GM12892 (cell line): ENCODE measurements at regions not wholly inside any gene's neighbourhood (a gene's known extent, or its start where the extent isn't known, plus 50 kb on each side); places are given as distances from the start of the nearest gene placed in this dataset.
"Not testable (repeated sequence)": the region's sequence is repeated elsewhere in the genome, so short reads cannot be mapped to it uniquely, and the experiment has no call there.

Source experiments
- DNase-seq: peaks from one replicate; pipeline ENCODE4 v3.0.0; 2011; ENCODE audit not compliant: insufficient read length
- FAIRE-seq: peaks from 2 replicates; lab custom pipeline; 2011; peaks lifted over from hg19 to GRCh38; lab: Jason Lieb, UNC
- POLR2A ChIP-seq: IDR thresholded peaks from 2 replicates; pipeline ENCODE4 v1.6.1; 2011; ENCODE audit warnings: low read depth, low read length, control low read depth
- POLR2AphosphoS5 ChIP-seq: IDR thresholded peaks from 2 replicates; pipeline ENCODE4 v1.6.1; 2011; ENCODE audit warnings: low read depth, low read length, control low read depth
- TAF1 ChIP-seq: IDR thresholded peaks from 2 replicates; pipeline ENCODE4 v1.6.1; 2011; ENCODE audit warnings: low read depth, mild to moderate bottlenecking, control low read depth, low read length, borderline replicate concordance

DNA sequence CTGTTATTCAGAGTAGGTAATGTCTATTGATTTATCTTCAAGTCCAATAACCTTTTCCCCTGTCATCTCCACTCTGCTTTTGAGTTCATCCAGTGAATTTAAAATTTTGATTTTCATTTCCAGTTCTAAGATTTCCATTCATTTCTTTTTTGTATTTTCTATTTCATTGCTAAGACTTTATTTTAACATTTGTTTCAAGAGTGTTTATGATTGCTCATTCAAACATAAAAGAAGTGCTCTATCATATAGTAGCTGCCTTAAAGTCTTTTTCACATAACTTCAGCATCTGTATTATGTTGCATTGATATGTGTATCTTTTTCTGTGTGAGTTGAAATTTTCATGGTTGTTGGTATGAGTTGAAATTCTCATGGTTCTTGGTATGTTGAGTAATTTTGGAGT lies 341.6 kb downstream of the SOX4 start:
- FAIRE-seq (no peak), DNase-seq (no peak)

DNA sequence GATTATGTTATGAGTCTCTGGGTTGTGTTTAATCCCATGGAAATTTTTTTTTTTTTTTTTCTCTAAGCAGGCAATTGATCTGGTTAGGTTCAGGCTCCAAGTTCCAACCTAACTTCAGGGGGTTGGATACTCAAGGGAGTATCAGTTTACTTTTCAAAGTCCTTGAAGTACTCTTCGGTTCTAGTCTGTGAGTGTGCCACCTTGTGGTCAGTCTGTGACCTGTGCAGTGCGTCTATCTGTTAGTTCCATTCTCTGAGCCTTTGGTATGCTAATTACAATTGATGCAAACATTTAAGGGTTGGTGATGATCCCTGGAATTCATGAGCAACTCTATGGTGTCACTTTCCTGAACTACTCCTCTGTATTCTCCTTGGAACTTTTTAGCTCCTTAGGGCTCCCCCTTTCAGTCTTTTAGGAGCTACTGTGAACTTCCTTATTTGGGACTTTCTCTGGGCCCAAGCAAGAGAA lies 342.0 kb downstream of the SOX4 start:
- no peak for FAIRE-seq
- TF ChIP-seq TAF1 (no peak), POLR2A (no peak), POLR2AphosphoS5 (no peak)
- no peak for DNase-seq

More for the DNA sequence above, 341.6 kb downstream of the SOX4 start:
- TF ChIP-seq POLR2AphosphoS5 (no peak), TAF1 (no peak), POLR2A (no peak)

DNA sequence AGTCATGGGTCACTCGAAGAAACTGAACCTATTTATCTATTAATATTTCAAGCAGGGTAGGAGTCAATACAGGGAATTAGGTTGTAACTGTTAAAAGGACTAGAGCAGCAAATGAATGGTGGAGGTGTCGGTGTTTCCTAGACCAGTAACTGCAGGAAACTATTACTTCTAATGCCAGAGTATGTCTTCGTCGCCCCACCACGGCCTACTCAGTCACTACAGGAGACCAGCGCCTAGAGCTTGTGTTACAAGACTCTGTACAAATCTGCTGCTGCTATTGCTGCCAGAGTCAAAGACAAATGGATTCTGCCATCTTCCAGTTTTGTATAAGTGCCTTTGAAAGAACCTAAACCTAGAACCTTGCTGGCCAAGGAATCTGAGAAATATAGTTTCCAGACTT lies 343.9 kb downstream of the SOX4 start:
- no peak for FAIRE-seq
- DNase-seq = no peak
- TF ChIP-seq POLR2AphosphoS5 (no peak), POLR2A (no peak)

DNA sequence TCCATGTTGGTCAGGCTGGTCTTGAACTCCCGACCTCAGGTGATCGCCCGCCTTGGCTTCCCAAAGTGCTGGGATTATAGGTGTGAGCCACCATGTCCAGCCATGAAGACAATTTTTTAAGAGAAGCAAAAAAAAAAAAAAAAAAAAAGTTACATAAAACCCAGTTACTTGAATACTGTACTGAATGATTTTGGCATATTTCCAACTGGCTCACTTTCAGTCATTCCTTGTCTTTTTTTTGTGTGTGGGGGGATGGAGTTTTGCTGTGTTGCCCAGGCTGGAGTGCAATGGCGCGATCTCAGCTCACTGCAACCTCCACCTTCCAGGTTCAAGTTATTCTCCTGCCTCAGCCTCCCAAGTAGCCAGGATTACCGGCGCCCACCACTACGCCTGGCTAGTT lies 345.5 kb downstream of the SOX4 start:
- DNase-seq, FAIRE-seq: not testable (repeated sequence)

DNA sequence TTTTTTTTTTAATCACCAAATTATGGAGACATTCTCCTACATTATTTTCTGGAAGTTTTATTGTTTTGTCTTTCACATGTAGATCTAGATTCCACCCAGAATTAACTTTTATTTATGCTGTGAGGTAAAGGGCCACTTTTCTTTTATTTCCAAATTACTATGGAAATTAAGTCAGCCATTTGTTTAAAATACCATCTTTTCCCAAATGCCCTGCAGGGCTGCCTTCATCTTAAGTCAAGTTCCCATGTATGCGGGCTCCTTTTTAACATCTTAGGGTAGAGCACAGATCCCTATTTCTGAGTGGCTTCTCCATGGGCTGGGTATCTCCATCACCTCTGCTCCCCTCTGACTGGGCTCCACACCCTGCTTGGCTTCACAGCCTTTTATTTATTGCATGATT lies 348.4 kb downstream of the SOX4 start:
- TF ChIP-seq TAF1 = no peak
- no peak for TF ChIP-seq POLR2A
- no peak for TF ChIP-seq POLR2AphosphoS5
- DNase-seq (no peak), FAIRE-seq (no peak)

DNA sequence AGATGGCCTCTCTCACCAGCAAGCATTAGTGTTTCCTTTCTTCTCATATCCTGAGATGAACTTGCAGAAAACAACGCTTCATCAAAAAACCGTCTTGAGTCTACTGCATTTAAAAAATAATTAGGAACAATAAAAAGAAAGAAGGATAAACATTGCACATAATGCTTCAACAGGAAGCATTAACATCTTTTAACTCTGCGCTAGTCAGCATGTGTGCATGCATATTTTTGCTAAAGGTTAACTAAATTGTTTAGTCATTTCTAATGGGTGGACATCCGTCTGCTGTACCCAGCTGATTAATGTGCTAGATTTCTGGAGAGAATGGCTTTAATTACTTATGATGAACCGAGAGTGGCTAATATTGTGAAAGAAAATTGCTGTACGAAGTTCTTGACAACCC lies 349.3 kb downstream of the SOX4 start:
- FAIRE-seq (no peak), DNase-seq (no peak)
- TF ChIP-seq TAF1 = no peak
- no peak for TF ChIP-seq POLR2A
- no peak for TF ChIP-seq POLR2AphosphoS5

DNA sequence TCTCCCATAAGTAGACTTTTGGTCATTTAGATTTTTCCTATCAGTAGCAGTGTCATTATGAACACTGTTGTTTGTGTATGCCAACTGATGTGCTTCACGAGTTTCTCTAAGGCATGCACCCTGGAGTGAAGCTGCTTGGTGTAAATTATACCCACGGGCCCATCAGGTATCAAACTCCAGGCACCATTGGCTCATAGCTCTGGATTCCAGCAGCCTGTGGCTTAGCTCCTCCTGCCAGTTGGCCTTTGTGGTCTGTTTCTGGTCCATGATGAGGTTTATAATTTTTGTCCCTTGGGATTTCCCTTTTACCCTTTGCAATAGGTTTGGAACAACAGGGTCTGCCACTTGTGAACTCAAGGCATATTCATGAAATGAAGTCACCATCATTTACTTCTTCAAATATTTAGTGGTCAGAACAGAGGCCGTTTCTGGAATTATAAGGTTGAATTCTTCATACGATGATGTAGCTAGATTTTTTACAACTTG lies 350.5 kb downstream of the PRL start:
- TF ChIP-seq POLR2A (no peak), TAF1 (no peak), POLR2AphosphoS5 (no peak)
- FAIRE-seq (no peak), DNase-seq (no peak)

DNA sequence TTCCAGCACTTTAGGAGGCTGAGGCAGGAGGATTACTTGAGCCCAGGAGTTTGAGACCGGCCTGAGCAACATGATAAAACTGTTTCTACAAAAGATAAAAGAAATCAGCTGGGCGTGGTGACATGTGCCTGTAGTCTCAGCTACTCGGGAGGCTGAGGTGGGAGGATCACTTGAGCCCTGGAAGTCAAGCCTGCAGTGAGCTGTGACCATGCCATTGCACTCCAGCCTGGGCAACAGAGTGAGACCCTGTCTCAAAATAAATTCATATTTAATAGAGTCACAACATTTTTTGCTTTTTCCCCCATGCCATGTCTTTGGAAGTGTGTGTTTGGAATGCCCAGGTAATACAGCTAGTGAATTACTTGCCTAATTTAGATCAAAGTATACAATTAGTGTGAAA lies 349.6 kb downstream of the PRL start:
- not testable (repeated sequence) for FAIRE-seq

DNA sequence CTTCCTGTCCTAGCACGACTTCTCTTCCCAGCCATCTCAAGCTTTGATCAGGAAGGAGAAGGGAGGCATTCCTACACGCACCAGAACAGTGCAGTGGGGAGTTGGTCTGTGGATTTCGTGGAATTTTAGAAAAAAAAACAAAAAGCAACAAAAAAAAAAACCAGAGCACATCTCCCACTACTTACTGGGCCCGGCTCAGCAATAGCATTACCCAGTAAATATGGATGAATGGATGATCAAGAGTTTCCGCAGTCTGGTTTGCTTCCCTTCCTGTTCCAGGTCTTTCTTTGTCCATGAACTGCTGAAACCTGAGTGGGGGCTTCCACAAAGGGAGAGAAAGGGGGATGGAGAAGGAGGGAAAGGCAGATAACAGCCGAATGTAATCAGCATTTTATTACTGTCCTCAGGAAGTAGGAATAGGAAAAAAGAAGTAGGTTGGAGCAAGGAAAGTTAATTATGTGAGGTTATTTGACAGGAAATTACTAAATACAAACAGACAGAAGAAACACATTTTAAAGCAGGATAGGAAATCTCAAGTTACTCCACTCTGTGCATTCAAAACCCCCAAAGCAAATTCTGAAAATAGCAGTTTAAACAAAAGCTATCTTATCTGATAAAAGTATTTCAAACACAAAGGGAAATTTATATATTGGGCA lies 349.0 kb downstream of the PRL start:
- DNase-seq = no peak
- FAIRE-seq = no peak
- TF ChIP-seq POLR2A (no peak), POLR2AphosphoS5 (no peak), TAF1 (no peak)

More for the DNA sequence above, 349.6 kb downstream of the PRL start:
- not testable (repeated sequence) for DNase-seq

DNA sequence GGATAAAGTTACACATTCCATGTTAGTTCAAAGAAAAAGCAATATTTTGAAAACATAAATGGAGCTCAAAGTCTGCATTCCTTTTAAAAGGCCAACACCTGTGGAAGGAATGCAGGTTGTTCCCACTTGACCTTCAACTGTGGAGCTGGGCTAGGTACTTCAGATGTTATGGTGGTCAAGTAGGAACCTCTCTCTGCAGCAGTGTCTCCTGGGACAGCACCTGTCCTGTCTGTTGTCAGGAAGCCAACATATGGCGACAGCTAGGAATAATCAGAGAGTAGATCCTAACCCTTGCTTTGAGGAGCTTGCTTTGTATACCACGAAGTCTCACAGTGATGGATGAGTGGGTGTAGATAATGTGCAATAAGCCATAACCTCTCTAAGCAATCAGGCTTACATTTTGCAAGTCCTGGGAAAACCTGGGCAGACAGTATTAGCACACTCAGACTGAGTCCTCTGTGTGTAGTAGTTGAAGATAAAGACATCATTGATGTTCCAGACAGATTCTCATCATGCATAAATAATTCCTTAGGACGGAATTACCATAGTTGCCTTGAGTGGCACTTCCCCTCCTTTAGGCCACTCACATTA lies 347.5 kb downstream of the PRL start:
- FAIRE-seq (no peak), DNase-seq (no peak)
- TF ChIP-seq TAF1 (no peak), POLR2AphosphoS5 (no peak), POLR2A (no peak)

DNA sequence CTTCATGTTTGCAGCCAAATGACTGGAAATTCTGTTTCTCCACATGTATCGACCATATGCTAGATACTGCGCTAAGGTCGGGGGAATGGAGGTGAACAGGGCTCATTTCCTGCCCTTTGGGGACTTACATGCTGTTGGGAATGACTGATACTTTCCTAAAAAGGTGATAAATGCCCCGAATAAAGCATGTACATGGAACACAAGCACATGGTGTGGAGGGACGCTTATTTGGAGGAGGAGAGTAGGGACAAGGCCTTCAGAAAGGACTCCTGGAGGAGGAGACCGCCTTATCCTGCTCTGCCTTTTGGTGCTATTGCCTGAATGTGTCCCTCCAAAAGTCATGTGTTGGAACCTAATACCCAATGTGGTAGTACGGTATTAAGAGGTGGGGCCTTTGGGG lies 344.5 kb downstream of the PRL start:
- DNase-seq = no peak
- FAIRE-seq = no peak
- TF ChIP-seq POLR2AphosphoS5 (no peak), TAF1 (no peak), POLR2A (no peak)
